ENCODE measurements at regions not wholly inside any gene's neighbourhood (a gene's known extent, or its start where the extent isn't known, plus 50 kb on each side); places are given as distances from the start of the nearest gene placed in this dataset.

DNA sequence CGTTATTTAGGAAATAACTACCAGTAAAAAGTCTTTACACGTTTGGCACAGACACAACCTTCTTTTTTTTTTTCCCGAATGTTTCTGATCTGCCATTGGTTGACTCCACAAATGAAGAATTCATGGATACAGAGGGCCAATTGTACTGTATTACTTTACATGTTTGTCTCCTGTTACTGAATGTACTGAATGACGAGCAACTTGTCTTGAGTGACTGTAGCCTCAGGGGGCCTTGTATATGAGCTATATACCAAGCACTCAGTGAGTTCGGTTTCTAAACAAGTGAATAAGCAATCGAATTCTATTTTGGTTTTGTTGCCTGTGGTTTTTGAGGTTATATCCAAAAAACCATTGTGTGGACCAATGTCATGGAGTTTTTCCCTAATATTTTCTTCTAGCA is 480.0 kb upstream of the SYT1 start:
- no peaks in the 10 kb centered on the region for H3K4me1 Mint-ChIP-seq (ENCODE audit: low read depth)
- DNase-seq (no peak), ATAC-seq (ENCODE audit: poor library complexity) (no peak)
- H3K27me3 Mint-ChIP-seq: no peaks in the 10 kb centered on the region
- Histone ChIP-seq H3K9me3 (ENCODE audit: control insufficient read depth in 1 of 2, insufficient read depth in 1 of 2, low read length in 2 of 2) (no peaks in the 10 kb centered on the region), H3K4me1 (ENCODE audit: insufficient read depth, low read length) (no peaks in the 10 kb centered on the region), H3K36me3 (ENCODE audit: insufficient read depth, low read length) (no peaks in the 10 kb centered on the region), H3K27me3 (ENCODE audit: control insufficient read depth in 1 of 2, insufficient read depth in 2 of 2, low read length in 2 of 2) (no peaks in the 10 kb centered on the region), H3K4me3 (ENCODE audit: low read length) (no peak overlapping the region), H3K27ac (ENCODE audit: low read depth in 1 of 2, low read length in 2 of 2) (no peak overlapping the region)
- TF ChIP-seq, protein P1, sequence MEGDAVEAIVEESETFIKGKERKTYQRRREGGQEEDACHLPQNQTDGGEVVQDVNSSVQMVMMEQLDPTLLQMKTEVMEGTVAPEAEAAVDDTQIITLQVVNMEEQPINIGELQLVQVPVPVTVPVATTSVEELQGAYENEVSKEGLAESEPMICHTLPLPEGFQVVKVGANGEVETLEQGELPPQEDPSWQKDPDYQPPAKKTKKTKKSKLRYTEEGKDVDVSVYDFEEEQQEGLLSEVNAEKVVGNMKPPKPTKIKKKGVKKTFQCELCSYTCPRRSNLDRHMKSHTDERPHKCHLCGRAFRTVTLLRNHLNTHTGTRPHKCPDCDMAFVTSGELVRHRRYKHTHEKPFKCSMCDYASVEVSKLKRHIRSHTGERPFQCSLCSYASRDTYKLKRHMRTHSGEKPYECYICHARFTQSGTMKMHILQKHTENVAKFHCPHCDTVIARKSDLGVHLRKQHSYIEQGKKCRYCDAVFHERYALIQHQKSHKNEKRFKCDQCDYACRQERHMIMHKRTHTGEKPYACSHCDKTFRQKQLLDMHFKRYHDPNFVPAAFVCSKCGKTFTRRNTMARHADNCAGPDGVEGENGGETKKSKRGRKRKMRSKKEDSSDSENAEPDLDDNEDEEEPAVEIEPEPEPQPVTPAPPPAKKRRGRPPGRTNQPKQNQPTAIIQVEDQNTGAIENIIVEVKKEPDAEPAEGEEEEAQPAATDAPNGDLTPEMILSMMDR (IDR thresholded peaks at IDR 0.05): no peak
- intact Hi-C loops (cut with DNase I, micrococcal nuclease): no loop called here
- POLR2A ChIA-PET: no interaction called here
- CTCF ChIA-PET: no interaction called here
- H3K4me3 Mint-ChIP-seq: no peak overlapping the region
- peaks cover 4% of the 10 kb centered on the region for H3K9me3 Mint-ChIP-seq
- H3K36me3 Mint-ChIP-seq (ENCODE audit: low read depth): no peaks in the 10 kb centered on the region
- H3K27ac Mint-ChIP-seq: no peak overlapping the region

DNA sequence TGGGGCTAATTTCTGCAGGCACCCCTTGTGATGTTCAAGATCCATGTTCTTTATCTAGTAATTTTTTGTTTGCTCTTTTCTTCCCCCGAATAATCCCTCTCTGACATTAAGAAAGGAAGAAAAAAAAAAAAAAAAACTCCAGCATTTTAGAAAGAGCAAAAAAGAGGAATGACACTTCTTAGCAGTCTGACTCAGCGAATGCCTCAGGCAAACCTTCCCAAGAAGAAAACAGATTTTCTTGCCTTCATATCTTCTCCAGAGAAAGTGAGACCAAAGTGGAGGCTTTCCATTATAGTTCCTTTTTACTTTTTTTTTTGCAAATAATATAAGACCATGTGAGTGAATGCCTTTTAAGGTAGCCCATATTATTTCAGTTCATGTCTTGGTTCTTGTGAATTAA is 479.0 kb upstream of the SYT1 start:
- H3K27ac Mint-ChIP-seq: no peak overlapping the region
- no peak for ATAC-seq (ENCODE audit: poor library complexity)
- Histone ChIP-seq H3K9me3 (ENCODE audit: control insufficient read depth in 1 of 2, insufficient read depth in 1 of 2, low read length in 2 of 2) (no peaks in the 10 kb centered on the region), H3K27ac (ENCODE audit: low read depth in 1 of 2, low read length in 2 of 2) (no peak overlapping the region), H3K4me3 (ENCODE audit: low read length) (no peak overlapping the region), H3K27me3 (ENCODE audit: control insufficient read depth in 1 of 2, insufficient read depth in 2 of 2, low read length in 2 of 2) (no peaks in the 10 kb centered on the region), H3K4me1 (ENCODE audit: insufficient read depth, low read length) (no peaks in the 10 kb centered on the region), H3K36me3 (ENCODE audit: insufficient read depth, low read length) (no peaks in the 10 kb centered on the region)
- no peaks in the 10 kb centered on the region for H3K36me3 Mint-ChIP-seq (ENCODE audit: low read depth)
- TF ChIP-seq, protein P1 (IDR thresholded peaks at IDR 0.05): no peak
- no peaks in the 10 kb centered on the region for H3K27me3 Mint-ChIP-seq
- no peak for DNase-seq
- intact Hi-C loops (cut with DNase I, micrococcal nuclease): no loop called here
- ChIA-PET POLR2A (no interaction called here), CTCF (no interaction called here)
- H3K4me1 Mint-ChIP-seq (ENCODE audit: low read depth): no peaks in the 10 kb centered on the region
- no peak overlapping the region for H3K4me3 Mint-ChIP-seq
- peaks cover 4% of the 10 kb centered on the region for H3K9me3 Mint-ChIP-seq

DNA sequence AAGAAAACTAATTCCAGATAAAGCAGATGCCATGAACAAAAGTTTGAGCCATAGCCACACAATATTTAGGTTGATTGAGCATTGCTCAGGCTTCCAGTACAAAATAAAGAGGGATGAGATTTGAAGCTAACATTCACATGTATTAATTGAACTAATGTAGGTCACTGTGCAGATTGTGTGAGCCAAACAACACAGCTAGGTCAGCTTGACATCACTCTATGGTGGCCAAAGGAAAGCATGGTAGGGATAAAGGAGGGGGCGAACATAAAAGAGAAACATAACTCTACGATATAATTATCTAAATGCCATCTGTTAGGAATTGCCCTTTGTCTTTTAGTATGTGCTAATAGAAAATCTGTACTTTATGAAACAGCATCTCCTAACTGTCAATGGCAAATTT is 477.7 kb upstream of the SYT1 start:
- H3K4me1 ChIP-seq (ENCODE audit: insufficient read depth, low read length): no peaks in the 10 kb centered on the region
- POLR2A ChIA-PET: no interaction called here
- TF ChIP-seq, protein P1 (IDR thresholded peaks at IDR 0.05): no peak
- Mint-ChIP-seq H3K27ac (no peak overlapping the region), H3K4me1 (ENCODE audit: low read depth) (no peaks in the 10 kb centered on the region), H3K27me3 (no peaks in the 10 kb centered on the region), H3K4me3 (no peak overlapping the region), H3K36me3 (ENCODE audit: low read depth) (no peaks in the 10 kb centered on the region), H3K9me3 (peaks cover 4% of the 10 kb centered on the region)
- no peaks in the 10 kb centered on the region for H3K36me3 ChIP-seq (ENCODE audit: insufficient read depth, low read length)
- no peaks in the 10 kb centered on the region for H3K9me3 ChIP-seq (ENCODE audit: control insufficient read depth in 1 of 2, insufficient read depth in 1 of 2, low read length in 2 of 2)
- intact Hi-C loops (cut with DNase I, micrococcal nuclease): no loop called here
- CTCF ChIA-PET: no interaction called here
- no peak overlapping the region for H3K27ac ChIP-seq (ENCODE audit: low read depth in 1 of 2, low read length in 2 of 2)
- H3K27me3 ChIP-seq (ENCODE audit: control insufficient read depth in 1 of 2, insufficient read depth in 2 of 2, low read length in 2 of 2): no peaks in the 10 kb centered on the region
- DNase-seq (no peak), ATAC-seq (ENCODE audit: poor library complexity) (no peak)
- no peak overlapping the region for H3K4me3 ChIP-seq (ENCODE audit: low read length)
